ENCODE measurements at regions not wholly inside any gene's neighbourhood (a gene's known extent, or its start where the extent isn't known, plus 50 kb on each side); places are given as distances from the start of the nearest gene placed in this dataset.

DNA sequence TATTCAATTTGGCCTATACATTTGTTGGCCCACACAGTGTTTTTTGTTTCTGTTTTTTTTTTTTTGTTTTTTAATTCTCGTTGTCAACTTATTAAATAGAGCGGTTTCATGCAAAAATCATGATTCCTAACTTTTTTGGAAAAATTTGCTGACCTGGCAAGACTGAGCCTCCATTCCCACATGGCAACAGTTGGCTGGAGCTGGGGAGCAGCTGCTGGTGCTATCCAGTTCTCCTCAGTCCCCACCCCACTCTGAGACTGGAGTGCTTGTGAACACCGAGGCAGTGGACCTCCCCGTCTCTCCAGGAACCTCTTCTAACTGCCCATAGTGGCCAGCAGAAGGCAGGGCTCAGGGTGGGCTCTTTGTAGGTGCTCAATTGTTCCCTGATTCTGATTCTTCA is 95.7 kb upstream of the OTUD4 start:
- Histone ChIP-seq H3K79me2 (ENCODE audit: control insufficient read depth, insufficient read depth, low read length) (no peaks in the 10 kb centered on the region), H3K36me3 (ENCODE audit: control insufficient read depth in 2 of 2, extremely low read depth in 1 of 2, insufficient read depth in 2 of 2, low read length in 2 of 2) (no peaks in the 10 kb centered on the region), H3K9me1 (replicated peaks; ENCODE audit: control insufficient read depth, extremely low read depth, insufficient read depth, low read length) (no peaks in the 10 kb centered on the region), H2AFZ (ENCODE audit: low read depth, low read length) (no peak overlapping the region), H3K9me3 (replicated peaks; ENCODE audit: control insufficient read depth, insufficient read depth, low read length) (no peaks in the 10 kb centered on the region), H3K27me3 (ENCODE audit: control insufficient read depth in 2 of 2, insufficient read depth in 2 of 2, low read length in 2 of 2) (no peaks in the 10 kb centered on the region), H3K27ac (ENCODE audit: insufficient read depth, low read depth, low read length) (no peak overlapping the region), H3K4me1 (ENCODE audit: control insufficient read depth, extremely low read depth, insufficient read depth, low read length) (peaks cover 28% of the 10 kb centered on the region), H3K4me2 (ENCODE audit: insufficient read depth, low read length) (no peak overlapping the region), H3K9ac (replicated peaks; ENCODE audit: extremely low read depth, insufficient read depth, low read length) (no peak overlapping the region), H3K4me3 (replicated peaks in 1 of 3; ENCODE audit: insufficient read depth in 1 of 3, low read depth in 1 of 3, low read length in 3 of 3) (no peak overlapping the region), H4K20me1 (replicated peaks; ENCODE audit: control insufficient read depth, extremely low read depth, insufficient read depth, low read length) (no peaks in the 10 kb centered on the region)
- TF ChIP-seq, protein P1, sequence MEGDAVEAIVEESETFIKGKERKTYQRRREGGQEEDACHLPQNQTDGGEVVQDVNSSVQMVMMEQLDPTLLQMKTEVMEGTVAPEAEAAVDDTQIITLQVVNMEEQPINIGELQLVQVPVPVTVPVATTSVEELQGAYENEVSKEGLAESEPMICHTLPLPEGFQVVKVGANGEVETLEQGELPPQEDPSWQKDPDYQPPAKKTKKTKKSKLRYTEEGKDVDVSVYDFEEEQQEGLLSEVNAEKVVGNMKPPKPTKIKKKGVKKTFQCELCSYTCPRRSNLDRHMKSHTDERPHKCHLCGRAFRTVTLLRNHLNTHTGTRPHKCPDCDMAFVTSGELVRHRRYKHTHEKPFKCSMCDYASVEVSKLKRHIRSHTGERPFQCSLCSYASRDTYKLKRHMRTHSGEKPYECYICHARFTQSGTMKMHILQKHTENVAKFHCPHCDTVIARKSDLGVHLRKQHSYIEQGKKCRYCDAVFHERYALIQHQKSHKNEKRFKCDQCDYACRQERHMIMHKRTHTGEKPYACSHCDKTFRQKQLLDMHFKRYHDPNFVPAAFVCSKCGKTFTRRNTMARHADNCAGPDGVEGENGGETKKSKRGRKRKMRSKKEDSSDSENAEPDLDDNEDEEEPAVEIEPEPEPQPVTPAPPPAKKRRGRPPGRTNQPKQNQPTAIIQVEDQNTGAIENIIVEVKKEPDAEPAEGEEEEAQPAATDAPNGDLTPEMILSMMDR (IDR thresholded peaks at IDR 0.05; ENCODE audit: extremely low read depth in 1 of 2, insufficient read depth in 1 of 2, low read depth in 1 of 2, low read length in 2 of 2): no peak
- TF ChIP-seq POLR2AphosphoS5 (IDR thresholded peaks at IDR 0.05; ENCODE audit: insufficient read depth, low read depth, low read length): no peak
- no peak for TF ChIP-seq JUN (IDR thresholded peaks at IDR 0.05; ENCODE audit: borderline replicate concordance, insufficient read depth, insufficient read length, low read depth)
- TF ChIP-seq GATA2 (IDR thresholded peaks at IDR 0.05; ENCODE audit: insufficient read depth, insufficient read length, low read depth, low read length): no peak
- TF ChIP-seq EZH2 (IDR thresholded peaks at IDR 0.05; ENCODE audit: borderline replicate concordance, low read depth, low read length, severe bottlenecking): no peak
- TF ChIP-seq MAX (IDR thresholded peaks at IDR 0.05; ENCODE audit: insufficient read depth, insufficient read length): no peak
- TF ChIP-seq MYC (IDR thresholded peaks at IDR 0.05; ENCODE audit: low read depth, low read length): no peak
- TF ChIP-seq POLR2A (IDR thresholded peaks at IDR 0.05; ENCODE audit: low read depth, low read length): no peak
- TF ChIP-seq FOS (IDR thresholded peaks at IDR 0.05; ENCODE audit: borderline replicate concordance, insufficient read depth, low read length): no peak
- dilution Hi-C loops (cut with MboI; ENCODE audit: extremely low pct_ligation_motif_present, low sequenced_read_pairs) (no loop called here), intact Hi-C loops (cut with micrococcal nuclease) (no loop called here)
- DNase-seq (ENCODE audit: low read depth, low spot score) (no peak), FAIRE-seq (no peak)
- ChIA-PET POLR2A (no interaction called here), CTCF (interaction anchor here (2.0 kb wide), 1 partner anchor 39 kb away, joined by 4 read pairs; no protein-coding TSS in a partner anchor)
- BruUV-seq (replicated peaks): no TSS peak

Data from endothelial cell of umbilical vein (primary cell).